ENCODE measurements at regions not wholly inside any gene's neighbourhood (a gene's known extent, or its start where the extent isn't known, plus 50 kb on each side); places are given as distances from the start of the nearest gene placed in this dataset.

GRCh38 chr15:94127006-94127405 lies 104.4 kb upstream of the MCTP2 start:
- no peak for TF ChIP-seq POLR2A (IDR thresholded peaks at IDR 0.05)
- TF ChIP-seq, protein P1, sequence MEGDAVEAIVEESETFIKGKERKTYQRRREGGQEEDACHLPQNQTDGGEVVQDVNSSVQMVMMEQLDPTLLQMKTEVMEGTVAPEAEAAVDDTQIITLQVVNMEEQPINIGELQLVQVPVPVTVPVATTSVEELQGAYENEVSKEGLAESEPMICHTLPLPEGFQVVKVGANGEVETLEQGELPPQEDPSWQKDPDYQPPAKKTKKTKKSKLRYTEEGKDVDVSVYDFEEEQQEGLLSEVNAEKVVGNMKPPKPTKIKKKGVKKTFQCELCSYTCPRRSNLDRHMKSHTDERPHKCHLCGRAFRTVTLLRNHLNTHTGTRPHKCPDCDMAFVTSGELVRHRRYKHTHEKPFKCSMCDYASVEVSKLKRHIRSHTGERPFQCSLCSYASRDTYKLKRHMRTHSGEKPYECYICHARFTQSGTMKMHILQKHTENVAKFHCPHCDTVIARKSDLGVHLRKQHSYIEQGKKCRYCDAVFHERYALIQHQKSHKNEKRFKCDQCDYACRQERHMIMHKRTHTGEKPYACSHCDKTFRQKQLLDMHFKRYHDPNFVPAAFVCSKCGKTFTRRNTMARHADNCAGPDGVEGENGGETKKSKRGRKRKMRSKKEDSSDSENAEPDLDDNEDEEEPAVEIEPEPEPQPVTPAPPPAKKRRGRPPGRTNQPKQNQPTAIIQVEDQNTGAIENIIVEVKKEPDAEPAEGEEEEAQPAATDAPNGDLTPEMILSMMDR (IDR thresholded peaks at IDR 0.05) = no peak
